ENCODE measurements at regions not wholly inside any gene's neighbourhood (a gene's known extent, or its start where the extent isn't known, plus 50 kb on each side); places are given as distances from the start of the nearest gene placed in this dataset.
"Not testable (repeated sequence)": the region's sequence is repeated elsewhere in the genome, so short reads cannot be mapped to it uniquely, and the experiment has no call there.

- Histone ChIP-seq H3K9me2 (ENCODE audit: insufficient read depth) (no peaks in the 10 kb centered on the region), H3K9me3 (ENCODE audit: insufficient read depth, low read depth) (no peaks in the 10 kb centered on the region), H3K4me1 (replicated peaks; ENCODE audit: insufficient read depth) (no peaks in the 10 kb centered on the region), H3K27ac (no peak overlapping the region), H3K27me3 (ENCODE audit: insufficient read depth, low read depth) (no peaks in the 10 kb centered on the region), H2AFZ (no peak overlapping the region), H3K4me3 (no peak overlapping the region), H3K36me3 (ENCODE audit: low read depth) (no peaks in the 10 kb centered on the region), H3K4me2 (no peak overlapping the region), H3K79me2 (ENCODE audit: low read depth) (no peaks in the 10 kb centered on the region), H3F3A (ENCODE audit: insufficient read depth, low read depth) (no peaks in the 10 kb centered on the region), H4K20me1 (ENCODE audit: insufficient read depth) (no peaks in the 10 kb centered on the region)
- no TSS peak for BruUV-seq (replicated peaks)
- intact Hi-C loops (cut with micrococcal nuclease; ENCODE audit: unreplicated experiment) = no loop called here
- ChIA-PET CTCF (no interaction called here), POLR2A (ENCODE audit: unreplicated experiment) (no interaction called here)
- no peak for DNase-seq
- TF ChIP-seq, protein P1, sequence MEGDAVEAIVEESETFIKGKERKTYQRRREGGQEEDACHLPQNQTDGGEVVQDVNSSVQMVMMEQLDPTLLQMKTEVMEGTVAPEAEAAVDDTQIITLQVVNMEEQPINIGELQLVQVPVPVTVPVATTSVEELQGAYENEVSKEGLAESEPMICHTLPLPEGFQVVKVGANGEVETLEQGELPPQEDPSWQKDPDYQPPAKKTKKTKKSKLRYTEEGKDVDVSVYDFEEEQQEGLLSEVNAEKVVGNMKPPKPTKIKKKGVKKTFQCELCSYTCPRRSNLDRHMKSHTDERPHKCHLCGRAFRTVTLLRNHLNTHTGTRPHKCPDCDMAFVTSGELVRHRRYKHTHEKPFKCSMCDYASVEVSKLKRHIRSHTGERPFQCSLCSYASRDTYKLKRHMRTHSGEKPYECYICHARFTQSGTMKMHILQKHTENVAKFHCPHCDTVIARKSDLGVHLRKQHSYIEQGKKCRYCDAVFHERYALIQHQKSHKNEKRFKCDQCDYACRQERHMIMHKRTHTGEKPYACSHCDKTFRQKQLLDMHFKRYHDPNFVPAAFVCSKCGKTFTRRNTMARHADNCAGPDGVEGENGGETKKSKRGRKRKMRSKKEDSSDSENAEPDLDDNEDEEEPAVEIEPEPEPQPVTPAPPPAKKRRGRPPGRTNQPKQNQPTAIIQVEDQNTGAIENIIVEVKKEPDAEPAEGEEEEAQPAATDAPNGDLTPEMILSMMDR (conservative IDR thresholded peaks at IDR 0.05) = no peak
- no peak for TF ChIP-seq EZH2 (IDR thresholded peaks at IDR 0.05; ENCODE audit: low read depth)
These were observed 61.5 kb upstream of the SOX13 start for GRCh38 chr1:204011426-204011825.

- Histone ChIP-seq H3K4me2 (no peak overlapping the region), H3K27me3 (ENCODE audit: insufficient read depth, low read depth) (no peaks in the 10 kb centered on the region), H3K79me2 (ENCODE audit: low read depth) (no peaks in the 10 kb centered on the region), H3K36me3 (ENCODE audit: low read depth) (no peaks in the 10 kb centered on the region), H3F3A (ENCODE audit: insufficient read depth, low read depth) (no peaks in the 10 kb centered on the region), H3K9me3 (ENCODE audit: insufficient read depth, low read depth) (no peaks in the 10 kb centered on the region), H3K4me3 (no peak overlapping the region), H2AFZ (no peak overlapping the region), H3K27ac (no peak overlapping the region), H3K4me1 (replicated peaks; ENCODE audit: insufficient read depth) (no peaks in the 10 kb centered on the region), H4K20me1 (ENCODE audit: insufficient read depth) (no peaks in the 10 kb centered on the region), H3K9me2 (ENCODE audit: insufficient read depth) (no peaks in the 10 kb centered on the region)
- DNase-seq = no peak
- BruUV-seq (replicated peaks) = no TSS peak
- TF ChIP-seq, protein P1 (conservative IDR thresholded peaks at IDR 0.05) = no peak
- no peak for TF ChIP-seq EZH2 (IDR thresholded peaks at IDR 0.05; ENCODE audit: low read depth)
- CTCF ChIA-PET = no interaction called here
- intact Hi-C loops (cut with micrococcal nuclease; ENCODE audit: unreplicated experiment) = no loop called here
- POLR2A ChIA-PET (ENCODE audit: unreplicated experiment) = interaction anchor here (0.7 kb wide), 1 partner anchor 97 kb away, joined by 5 read pairs; no protein-coding TSS in a partner anchor
These were observed 59.9 kb upstream of the SOX13 start for GRCh38 chr1:204013052-204013451.

DNA sequence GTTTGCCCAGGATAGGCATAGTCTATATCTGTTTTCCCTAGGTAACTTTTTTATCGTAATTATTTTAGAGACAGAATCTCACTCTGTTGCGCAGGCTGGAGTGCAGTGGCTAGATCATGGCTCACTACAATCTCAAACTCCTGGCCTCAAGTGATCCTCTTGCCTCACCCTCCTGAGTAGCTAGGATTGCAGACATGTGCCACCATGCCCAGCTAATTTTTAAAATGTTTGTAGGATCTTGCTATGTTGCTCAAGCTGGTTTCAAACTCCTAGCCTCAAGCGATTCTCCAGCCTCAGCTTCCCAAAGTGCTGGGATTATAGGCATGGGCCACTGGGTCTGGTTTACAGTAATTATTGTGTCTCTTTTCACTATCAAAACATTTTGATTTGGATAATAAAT lies 58.6 kb upstream of the SOX13 start:
- no peak for TF ChIP-seq EZH2 (IDR thresholded peaks at IDR 0.05; ENCODE audit: low read depth)
- TF ChIP-seq, protein P1 (conservative IDR thresholded peaks at IDR 0.05) = no peak
- H3K9me3 ChIP-seq (ENCODE audit: insufficient read depth, low read depth) = no peaks in the 10 kb centered on the region
- no peaks in the 10 kb centered on the region for H3K36me3 ChIP-seq (ENCODE audit: low read depth)
- POLR2A ChIA-PET (ENCODE audit: unreplicated experiment) = no interaction called here
- BruUV-seq (replicated peaks) = no TSS peak
- intact Hi-C loops (cut with micrococcal nuclease; ENCODE audit: unreplicated experiment) = no loop called here
- H3K4me1 ChIP-seq (replicated peaks; ENCODE audit: insufficient read depth) = no peaks in the 10 kb centered on the region
- H3K9me2 ChIP-seq (ENCODE audit: insufficient read depth) = no peaks in the 10 kb centered on the region
- CTCF ChIA-PET = no interaction called here
- no peak overlapping the region for H3K4me2 ChIP-seq
- no peak overlapping the region for H3K4me3 ChIP-seq
- no peak overlapping the region for H2AFZ ChIP-seq
- no peaks in the 10 kb centered on the region for H3K27me3 ChIP-seq (ENCODE audit: insufficient read depth, low read depth)
- no peaks in the 10 kb centered on the region for H3K79me2 ChIP-seq (ENCODE audit: low read depth)
- DNase-seq = no peak
- H3F3A ChIP-seq (ENCODE audit: insufficient read depth, low read depth) = no peaks in the 10 kb centered on the region
- H3K27ac ChIP-seq = no peak overlapping the region
- H4K20me1 ChIP-seq (ENCODE audit: insufficient read depth) = no peaks in the 10 kb centered on the region

GRCh38 chr1:204014961-204015360 lies 58.0 kb upstream of the SOX13 start:
- CTCF ChIA-PET; H3K4me3 ChIP-seq; H3K27me3 ChIP-seq (ENCODE audit: insufficient read depth, low read depth); BruUV-seq (replicated peaks); intact Hi-C loops (cut with micrococcal nuclease; ENCODE audit: unreplicated experiment); DNase-seq; H3K9me2 ChIP-seq (ENCODE audit: insufficient read depth); H3K27ac ChIP-seq; H3K4me2 ChIP-seq; POLR2A ChIA-PET (ENCODE audit: unreplicated experiment); H3F3A ChIP-seq (ENCODE audit: insufficient read depth, low read depth); H3K4me1 ChIP-seq (replicated peaks; ENCODE audit: insufficient read depth); H3K9me3 ChIP-seq (ENCODE audit: insufficient read depth, low read depth); H3K36me3 ChIP-seq (ENCODE audit: low read depth); H3K79me2 ChIP-seq (ENCODE audit: low read depth); H4K20me1 ChIP-seq (ENCODE audit: insufficient read depth); H2AFZ ChIP-seq: not testable (repeated sequence)
